SU-DHL-6 (cell line): ENCODE measurements at regions not wholly inside any gene's neighbourhood (a gene's known extent, or its start where the extent isn't known, plus 50 kb on each side); places are given as distances from the start of the nearest gene placed in this dataset.

Experiments
- CTCF ChIP-seq: fragments of 200-600 bp; sonication (generic); IDR thresholded peaks from one replicate; pipeline ENCODE4 v1.5.1; 2017; ENCODE audit warnings: antibody characterized with exemption, mild to moderate bottlenecking, low read length, moderate library complexity; ENCODE audit not compliant: insufficient read depth, poor library complexity, severe bottlenecking
- EZH2phosphoT487 ChIP-seq: fragments of 200-600 bp; sonication (generic), shearing (Covaris generic); conservative IDR thresholded peaks from 2 replicates; pipeline ENCODE4 v1.6.1; 2018; ENCODE audit warnings: mild to moderate bottlenecking, antibody characterized with exemption, low read length, moderate library complexity, mixed read lengths

- TF ChIP-seq CTCF = no peak
- no peak for TF ChIP-seq EZH2phosphoT487
These were observed 210.6 kb downstream of the CAAP1 start for GRCh38 chr9:26682041-26682440.
